Left ventricle myocardium inferior (tissue), 1 donor: ENCODE measurements at regions not wholly inside any gene's neighbourhood (a gene's known extent, or its start where the extent isn't known, plus 50 kb on each side); places are given as distances from the start of the nearest gene placed in this dataset.

Source experiments
- DNase-seq: peaks from one replicate; pipeline ENCODE4 v3.0.0-alpha.2; 2020
- H3K27ac ChIP-seq: fragments of 200-600 bp; replicated peaks from 2 replicates; pipeline ENCODE4 v1.8.0; 2021
- H3K27me3 ChIP-seq: fragments of 200-600 bp; 2 replicates; pipeline ENCODE4 v1.8.0; 2021; ENCODE audit warnings: low read depth
- H3K36me3 ChIP-seq: fragments of 200-600 bp; 2 replicates; pipeline ENCODE4 v1.8.0; 2021
- H3K4me1 ChIP-seq: fragments of 200-600 bp; 2 replicates; pipeline ENCODE4 v1.8.0; 2021
- H3K4me3 ChIP-seq: fragments of 200-600 bp; 2 replicates; pipeline ENCODE4 v1.8.0; 2021; ENCODE audit warnings: mild to moderate bottlenecking, moderate library complexity
- H3K9me3 ChIP-seq: fragments of 200-600 bp; replicated peaks from 2 replicates; pipeline ENCODE4 v1.8.0; 2021
- CTCF ChIP-seq: fragments of 200-600 bp; IDR thresholded peaks from 2 replicates; pipeline ENCODE4 v1.8.0; 2021; ENCODE audit warnings: antibody characterized with exemption, mild to moderate bottlenecking, borderline replicate concordance
- intact Hi-C: fragments of 100-400 bp; cut with micrococcal nuclease; formaldehyde crosslinking; loops from one replicate; pipeline ENCODE4 v1.11.0; 2022
- donor health status: DM: no; HTN: yes; CAD: no; lungs with severe emphysema.

GRCh38 chr5:85249204-85249603, 864.5 kb upstream of the EDIL3 start:
- TF ChIP-seq CTCF = no peak
- no peak for DNase-seq
- H3K9me3 ChIP-seq = peaks cover 29% of the 10 kb centered on the region
- intact Hi-C loops = no loop called here
- H3K27ac ChIP-seq = no peak overlapping the region
- H3K36me3 ChIP-seq = no peaks in the 10 kb centered on the region
- no peaks in the 10 kb centered on the region for H3K4me1 ChIP-seq
- H3K4me3 ChIP-seq = no peak overlapping the region
- H3K27me3 ChIP-seq = no peaks in the 10 kb centered on the region

GRCh38 chr5:85263125-85263524, 878.4 kb upstream of the EDIL3 start:
- Histone ChIP-seq H3K27ac (no peak overlapping the region), H3K4me3 (no peak overlapping the region), H3K4me1 (no peaks in the 10 kb centered on the region), H3K9me3 (no peaks in the 10 kb centered on the region), H3K36me3 (no peaks in the 10 kb centered on the region), H3K27me3 (no peaks in the 10 kb centered on the region)
- DNase-seq = no peak
- no peak for TF ChIP-seq CTCF
- intact Hi-C loops = no loop called here

- no peaks in the 10 kb centered on the region for H3K27me3 ChIP-seq
- TF ChIP-seq CTCF = no peak
- H3K36me3 ChIP-seq = no peaks in the 10 kb centered on the region
- H3K4me3 ChIP-seq = no peak overlapping the region
- H3K4me1 ChIP-seq = no peaks in the 10 kb centered on the region
- no peaks in the 10 kb centered on the region for H3K9me3 ChIP-seq
- no peak overlapping the region for H3K27ac ChIP-seq
- DNase-seq = no peak
- intact Hi-C loops = no loop called here
Observed at GRCh38 chr5:85266692-85267091, 882.0 kb upstream of the EDIL3 start.

- Histone ChIP-seq H3K27ac (no peak overlapping the region), H3K36me3 (no peaks in the 10 kb centered on the region), H3K4me1 (no peaks in the 10 kb centered on the region), H3K27me3 (no peaks in the 10 kb centered on the region), H3K9me3 (no peaks in the 10 kb centered on the region), H3K4me3 (no peak overlapping the region)
- DNase-seq = no peak
- TF ChIP-seq CTCF = no peak
- intact Hi-C loops = no loop called here
Observed at GRCh38 chr5:85268194-85268593, 883.5 kb upstream of the EDIL3 start.

GRCh38 chr5:85278193-85278592, 893.5 kb upstream of the EDIL3 start:
- peaks cover 3% of the 10 kb centered on the region for H3K9me3 ChIP-seq
- no peak overlapping the region for H3K27ac ChIP-seq
- no peak for DNase-seq
- intact Hi-C loops = no loop called here
- no peaks in the 10 kb centered on the region for H3K27me3 ChIP-seq
- no peaks in the 10 kb centered on the region for H3K4me1 ChIP-seq
- H3K36me3 ChIP-seq = no peaks in the 10 kb centered on the region
- TF ChIP-seq CTCF = no peak
- H3K4me3 ChIP-seq = no peak overlapping the region

GRCh38 chr5:85288914-85289313, 904.2 kb upstream of the EDIL3 start:
- no peak overlapping the region for H3K27ac ChIP-seq
- H3K4me3 ChIP-seq = no peak overlapping the region
- H3K36me3 ChIP-seq = no peaks in the 10 kb centered on the region
- no peaks in the 10 kb centered on the region for H3K4me1 ChIP-seq
- H3K27me3 ChIP-seq = no peaks in the 10 kb centered on the region
- no peaks in the 10 kb centered on the region for H3K9me3 ChIP-seq
- intact Hi-C loops = no loop called here
- TF ChIP-seq CTCF = no peak
- no peak for DNase-seq
